GM19468 (cell line): ENCODE measurements at regions not wholly inside any gene's neighbourhood (a gene's known extent, or its start where the extent isn't known, plus 50 kb on each side); places are given as distances from the start of the nearest gene placed in this dataset.
"Not testable (repeated sequence)": the region's sequence is repeated elsewhere in the genome, so short reads cannot be mapped to it uniquely, and the experiment has no call there.

Experiments used
- ATAC-seq: cut with Tn5 transposase; IDR thresholded peaks from one replicate; pipeline ENCODE4 v1.9.1; 2021; ENCODE audit warnings: mild to moderate bottlenecking, moderate library complexity, moderate number of reproducible peaks; ENCODE audit not compliant: unreplicated experiment; ENCODE audit errors: extremely low read depth

DNA sequence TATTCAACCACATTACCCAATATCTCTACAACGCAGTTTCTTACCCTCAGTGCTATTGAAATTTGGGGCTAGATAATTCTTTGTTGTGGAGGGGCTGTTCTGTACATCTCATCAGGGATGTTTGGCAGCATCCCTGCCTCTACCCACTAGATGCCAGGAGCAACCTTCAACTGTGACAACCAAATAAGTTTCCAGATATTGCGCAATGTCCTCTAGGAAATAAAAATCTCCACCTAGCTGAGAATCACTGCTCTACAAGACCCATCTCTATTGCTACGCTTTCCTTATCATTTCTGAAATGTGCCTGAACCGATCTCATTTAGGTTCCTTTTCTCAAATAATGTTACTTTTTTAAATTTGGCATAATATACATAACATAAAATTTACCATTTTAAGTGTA, 155.2 kb upstream of the G2E3 start:
- no peak for ATAC-seq

GRCh38 chr14:30409508-30410015, 149.4 kb upstream of the G2E3 start:
- ATAC-seq, result not testable (repeated sequence)

DNA sequence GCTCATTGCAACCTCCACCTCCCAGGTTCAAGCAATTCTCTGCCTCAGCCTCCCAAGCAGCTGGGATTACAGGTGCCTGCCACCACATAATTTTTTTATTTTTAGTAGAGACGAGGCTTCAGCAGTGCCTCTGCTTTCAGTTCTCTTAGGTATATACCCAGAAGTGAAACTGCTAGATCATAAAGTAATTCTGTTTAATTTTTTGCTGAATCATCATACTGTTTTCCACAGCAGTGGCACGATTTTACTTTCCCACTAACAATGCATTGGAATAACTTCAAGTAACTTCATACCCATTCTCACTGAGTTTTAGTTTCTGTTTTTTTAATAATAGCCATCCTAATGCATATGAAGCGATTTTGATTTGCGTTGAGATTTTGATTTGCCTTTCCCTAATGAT, 148.0 kb upstream of the G2E3 start:
- ATAC-seq, result no peak

GRCh38 chr14:30413184-30413583, 145.8 kb upstream of the G2E3 start:
- ATAC-seq, result not testable (repeated sequence)

DNA sequence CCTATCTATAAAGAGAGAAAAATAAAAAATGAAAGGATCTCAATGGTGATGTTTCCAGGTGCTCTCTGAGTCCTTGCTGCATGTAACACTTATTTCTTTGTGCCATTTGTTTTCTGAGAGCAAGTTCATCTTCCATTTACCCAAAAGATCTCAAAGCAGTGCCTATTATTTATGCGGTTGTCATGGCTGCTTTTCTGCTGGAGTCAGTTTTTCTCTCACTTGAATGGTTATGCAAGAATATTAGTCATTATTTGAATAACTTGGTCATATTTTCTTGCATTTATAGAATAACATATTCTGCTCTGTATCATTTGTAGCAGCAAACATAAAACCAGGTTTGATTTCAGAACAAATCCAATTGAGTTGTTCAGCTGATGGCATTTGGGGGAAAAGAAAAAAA, 141.8 kb upstream of the G2E3 start:
- no peak for ATAC-seq

- no peak for ATAC-seq
Observed at GRCh38 chr14:30417999-30418398, 141.0 kb upstream of the G2E3 start.

DNA sequence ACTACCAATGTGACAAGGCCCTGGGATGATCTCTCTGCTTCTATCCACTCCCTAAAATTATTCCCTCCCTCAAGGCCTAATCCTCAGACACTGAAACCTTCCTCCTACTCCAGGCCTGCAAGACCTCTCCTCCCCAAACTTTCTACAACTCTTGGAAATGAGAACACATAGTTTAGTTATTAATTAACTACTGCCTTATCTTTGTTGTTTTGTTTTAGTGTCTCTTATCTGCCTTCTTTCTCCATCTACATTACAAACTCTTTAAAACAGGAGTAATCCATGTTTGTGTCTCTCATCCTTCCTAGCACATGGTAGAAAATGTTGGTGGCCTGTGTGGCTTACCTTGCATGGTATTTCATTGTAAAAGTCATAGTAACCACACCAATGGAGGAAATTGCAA, 139.9 kb upstream of the G2E3 start:
- ATAC-seq, result no peak

DNA sequence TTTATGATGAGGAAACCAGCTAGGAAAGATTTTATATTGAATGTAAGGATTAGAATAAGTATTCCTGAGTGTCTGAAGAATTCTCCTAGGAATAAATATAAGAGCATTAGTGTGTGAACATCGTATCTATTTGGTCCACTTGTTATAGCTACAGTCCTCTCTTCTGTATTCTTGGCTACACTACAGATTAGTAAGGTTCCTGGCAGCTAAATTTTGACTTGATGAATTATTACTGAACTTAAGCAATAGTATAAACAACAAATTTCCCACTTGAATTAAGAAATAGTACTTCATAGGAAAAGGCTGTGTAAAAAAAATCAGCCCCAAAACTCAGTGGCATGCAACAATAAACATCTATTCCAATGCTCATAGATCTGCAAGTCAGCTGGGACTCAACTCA, 138.4 kb upstream of the G2E3 start:
- ATAC-seq, result no peak

GRCh38 chr14:30426463-30426862, 132.5 kb upstream of the G2E3 start:
- ATAC-seq, result no peak

- ATAC-seq, result no peak
Observed at GRCh38 chr14:30427401-30427800, 131.6 kb upstream of the G2E3 start.

GRCh38 chr14:30427846-30428245, 131.1 kb upstream of the G2E3 start:
- ATAC-seq, result no peak

DNA sequence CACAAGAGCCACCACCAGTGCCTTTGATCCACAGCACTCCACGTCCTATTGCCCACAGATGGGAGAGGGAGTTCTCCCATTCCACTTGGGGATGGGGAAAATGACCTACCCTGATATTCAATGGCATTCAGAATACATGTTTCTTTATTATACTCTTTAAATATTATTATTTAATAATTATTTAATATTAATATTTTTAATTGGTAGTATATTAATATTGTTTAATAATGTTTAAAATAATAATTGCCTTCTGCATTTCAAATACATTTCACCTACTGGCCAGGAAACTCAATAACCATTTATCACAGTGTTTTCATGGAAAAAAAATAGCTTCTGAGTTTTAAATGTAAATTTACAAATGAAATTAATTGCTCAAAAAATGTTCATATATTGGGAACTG, 127.4 kb upstream of the G2E3 start:
- no peak for ATAC-seq

DNA sequence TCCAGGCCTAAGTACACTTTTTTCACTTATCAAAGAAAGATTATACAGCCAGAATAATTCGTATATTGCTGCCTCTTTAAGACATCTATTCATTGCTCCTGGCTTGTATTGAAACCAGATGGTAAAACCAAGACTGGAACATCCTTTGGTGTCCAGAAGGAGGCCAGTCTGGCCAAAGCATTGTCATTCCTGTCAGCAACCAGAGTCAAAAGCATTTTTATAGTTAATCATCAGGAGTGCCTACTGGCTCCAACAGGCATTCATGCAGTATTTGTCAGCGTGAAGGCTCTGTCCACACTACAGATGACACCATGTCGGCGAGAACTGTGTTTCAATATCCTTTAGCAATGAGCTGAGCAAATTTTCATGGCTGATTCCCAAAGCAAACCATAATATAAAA, 118.0 kb upstream of the G2E3 start:
- ATAC-seq, result no peak

DNA sequence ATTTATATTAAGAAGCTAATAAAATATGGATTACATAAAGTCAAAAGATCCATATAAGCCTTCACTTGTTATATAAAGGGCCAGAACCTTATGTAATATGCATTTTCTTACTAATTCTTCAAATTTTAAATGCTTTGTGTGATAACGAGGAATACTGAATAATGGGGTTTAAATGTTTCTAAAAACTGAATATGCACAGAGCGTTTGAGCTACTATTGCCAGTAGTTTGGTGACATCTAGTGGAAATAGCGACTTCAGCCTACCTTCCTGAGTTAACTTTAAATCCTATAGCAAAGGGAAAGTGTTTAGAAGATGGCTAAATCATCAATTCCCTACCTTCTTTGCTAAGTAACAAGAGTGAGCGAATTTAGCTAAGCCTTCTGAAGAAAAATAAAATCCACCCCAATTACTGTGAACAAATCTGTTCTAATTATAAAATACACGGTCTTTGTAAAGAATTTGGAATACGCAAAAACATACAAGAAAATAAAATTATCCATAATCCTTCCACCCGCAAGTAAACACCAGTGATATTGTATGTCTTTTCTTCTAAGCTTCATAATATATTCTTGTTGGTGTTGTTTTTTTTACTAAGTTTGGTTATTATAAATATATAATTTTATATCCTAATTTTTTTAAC, 115.5 kb upstream of the G2E3 start:
- no peak for ATAC-seq

DNA sequence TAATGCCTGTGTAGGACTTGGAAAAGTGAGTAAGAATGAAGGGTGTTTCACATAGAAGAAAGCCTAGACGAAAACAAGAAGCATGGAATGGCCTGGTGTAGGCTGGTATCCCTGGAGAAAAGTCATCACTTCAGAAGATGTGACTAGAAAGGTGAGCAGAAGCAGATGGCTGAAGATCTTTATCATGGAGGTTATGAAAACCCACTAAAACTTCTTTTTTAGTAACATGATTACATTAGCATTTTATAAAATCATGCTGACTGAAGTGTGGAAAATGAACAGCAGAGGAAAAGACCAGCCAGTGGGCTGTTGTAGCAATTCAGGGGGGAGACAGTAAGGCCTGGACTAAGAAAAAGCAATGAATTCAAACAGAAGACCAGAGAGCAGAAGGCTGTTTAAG, 114.5 kb upstream of the G2E3 start:
- no peak for ATAC-seq

DNA sequence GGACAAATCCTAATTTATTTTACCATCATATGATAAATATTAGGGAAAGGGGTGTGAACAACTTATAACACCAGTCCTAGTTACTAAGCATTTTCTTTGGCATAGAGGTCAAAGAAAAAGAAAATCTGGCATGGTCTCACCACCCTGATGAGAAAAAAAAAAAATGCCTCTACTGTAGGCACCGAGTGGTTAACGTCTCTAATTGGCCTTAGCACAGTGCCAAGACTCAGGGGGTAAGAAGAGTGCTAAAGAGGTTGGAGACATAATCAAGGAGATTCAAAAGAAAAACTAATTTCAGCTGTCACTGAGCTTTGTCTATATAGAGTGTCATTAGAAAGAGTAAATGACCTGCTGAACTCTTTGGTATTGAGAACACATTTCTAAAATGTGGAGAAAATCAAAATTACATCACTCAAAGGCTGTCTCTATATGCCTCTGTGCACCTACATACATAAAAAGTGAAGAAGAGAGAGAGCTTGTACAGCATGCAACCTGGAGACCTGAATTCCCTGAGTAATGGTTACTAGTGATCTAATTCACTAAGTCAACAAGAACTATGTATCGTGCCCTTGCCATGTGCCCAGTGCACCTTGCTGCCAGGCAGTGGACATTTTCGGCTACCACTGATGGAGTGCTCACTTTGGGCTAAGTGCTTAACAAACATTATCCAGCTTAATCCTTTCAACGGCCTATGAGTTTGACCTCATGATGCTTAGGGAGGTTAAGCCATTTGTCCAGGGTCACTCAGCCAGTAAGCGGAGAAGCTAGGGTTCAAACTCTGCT, 113.8 kb upstream of the G2E3 start:
- ATAC-seq, result no peak

DNA sequence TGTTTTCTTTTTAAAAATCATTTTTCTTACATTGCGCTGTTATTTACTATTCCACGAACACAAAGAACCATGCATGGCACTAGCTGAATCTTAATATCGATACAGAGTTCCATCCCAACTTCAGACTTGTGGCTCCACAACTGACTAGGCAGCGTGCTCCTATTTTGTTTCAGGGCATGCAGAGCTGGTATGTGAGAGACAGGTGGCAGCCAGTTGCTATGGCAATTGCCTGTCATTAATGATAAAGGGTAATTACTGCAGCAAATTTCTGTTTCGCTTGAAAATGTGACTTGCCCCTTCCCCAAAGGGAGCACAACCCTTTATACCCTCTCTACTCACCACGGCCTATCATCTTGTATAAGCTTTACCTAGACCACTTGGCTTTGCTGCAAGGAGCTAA, 113.1 kb upstream of the G2E3 start:
- ATAC-seq, result no peak

DNA sequence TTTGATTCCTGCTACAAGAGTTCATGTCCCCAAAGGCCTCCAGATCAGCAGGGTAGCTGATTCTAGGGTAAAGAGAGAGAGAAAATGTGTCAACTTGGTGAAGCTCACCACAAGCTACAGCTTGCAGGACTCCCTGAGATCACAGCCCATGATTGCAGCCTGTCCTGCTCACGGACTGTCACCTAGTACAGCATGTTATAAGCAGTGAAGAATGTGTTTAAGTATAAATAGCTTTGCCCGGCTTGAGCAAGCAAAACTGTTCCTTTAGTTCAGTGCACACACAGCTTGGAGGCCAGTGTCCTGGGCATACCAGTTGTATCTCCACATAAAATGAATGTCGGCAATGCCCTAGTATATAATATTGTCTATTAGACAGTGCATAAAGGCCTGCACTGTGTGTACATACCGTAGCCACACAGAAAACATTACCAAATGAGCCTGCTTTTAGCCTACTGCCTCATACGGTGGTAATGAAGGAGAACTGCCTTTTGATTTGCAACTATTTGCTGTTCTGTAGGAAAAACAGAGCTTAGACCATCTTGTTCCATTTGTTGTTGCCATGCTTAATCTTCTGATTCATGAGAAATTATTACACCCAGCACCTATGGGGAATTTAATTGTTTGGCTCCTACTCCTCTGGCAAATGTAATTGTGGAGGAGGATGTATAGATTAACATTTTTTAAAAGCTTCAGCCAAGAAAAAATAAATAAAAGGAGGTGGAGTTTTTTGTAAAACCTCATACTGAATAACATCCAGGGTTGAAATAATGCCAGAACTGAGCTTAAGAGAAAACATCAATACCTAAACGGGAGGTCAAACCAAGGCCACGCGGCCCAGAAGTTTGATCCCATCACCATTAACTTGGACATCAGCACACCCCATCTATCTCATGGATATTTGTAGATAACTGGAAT, 108.1 kb upstream of the G2E3 start:
- no peak for ATAC-seq

DNA sequence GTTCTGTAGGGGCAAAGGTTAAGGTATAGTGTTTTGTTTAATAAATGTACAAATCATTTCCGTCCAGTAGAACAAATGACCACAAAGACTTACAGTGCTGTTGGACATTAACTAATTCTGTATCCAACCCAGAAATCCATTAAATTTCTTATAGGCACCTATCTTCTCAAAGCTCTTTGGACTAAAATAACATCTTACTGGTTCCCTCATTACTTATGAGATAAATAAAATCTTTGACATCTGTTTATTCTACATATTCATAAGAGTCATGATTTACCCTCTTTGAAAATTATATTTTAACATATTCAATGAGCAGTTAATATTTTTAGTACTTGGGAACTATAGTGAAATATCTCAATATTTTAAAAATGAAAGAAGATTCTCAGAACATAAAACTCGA, 102.7 kb upstream of the G2E3 start:
- no peak for ATAC-seq

- no peak for ATAC-seq
Observed at GRCh38 chr14:30462358-30462757, 96.6 kb upstream of the G2E3 start.

- no peak for ATAC-seq
Observed at GRCh38 chr14:30464481-30464880, 94.5 kb upstream of the G2E3 start.
